ENCODE measurements at regions not wholly inside any gene's neighbourhood (a gene's known extent, or its start where the extent isn't known, plus 50 kb on each side); places are given as distances from the start of the nearest gene placed in this dataset.

DNA sequence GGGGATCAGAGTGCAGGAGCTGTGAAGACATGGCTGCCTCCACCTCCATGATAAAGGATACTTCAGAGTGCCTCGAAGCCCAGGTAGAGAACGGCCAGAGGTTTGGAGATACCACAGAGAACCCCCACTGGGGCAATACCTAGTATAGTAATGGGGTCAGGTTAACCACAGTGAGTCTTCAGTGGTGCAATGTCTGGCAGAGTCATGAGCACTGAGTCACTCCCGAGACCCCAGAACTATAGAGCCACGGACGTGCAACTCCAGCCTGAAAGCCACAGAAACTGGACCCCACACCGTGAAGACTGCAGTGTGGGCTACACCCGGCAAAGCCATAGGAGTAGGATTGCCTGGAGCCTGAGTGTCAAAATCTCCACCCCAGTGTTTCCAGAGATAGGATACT lies 746.6 kb downstream of the CBLN2 start:
- FAIRE-seq (no peak), DNase-seq (ENCODE audit: low spot score) (no peak)

DNA sequence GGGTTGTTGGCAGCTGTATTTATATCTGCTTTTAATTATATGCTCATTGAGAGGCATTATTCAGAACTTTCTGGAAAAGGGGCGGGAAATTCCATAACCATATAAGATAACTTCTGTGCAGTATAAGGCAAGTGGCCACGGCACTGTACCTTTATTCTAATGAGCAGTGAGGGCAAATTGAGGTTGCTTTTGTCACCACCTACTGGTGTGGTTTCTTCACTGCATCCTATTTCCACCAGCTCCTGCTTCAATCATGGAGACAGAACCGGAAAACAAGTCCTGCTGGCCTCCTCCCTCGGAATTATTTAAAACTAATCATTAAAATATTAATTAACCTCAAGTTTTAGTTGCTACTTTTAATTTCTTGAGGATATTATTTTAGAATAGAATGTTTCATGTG lies 759.4 kb downstream of the CBLN2 start:
- no peak for DNase-seq (ENCODE audit: low spot score)

DNA sequence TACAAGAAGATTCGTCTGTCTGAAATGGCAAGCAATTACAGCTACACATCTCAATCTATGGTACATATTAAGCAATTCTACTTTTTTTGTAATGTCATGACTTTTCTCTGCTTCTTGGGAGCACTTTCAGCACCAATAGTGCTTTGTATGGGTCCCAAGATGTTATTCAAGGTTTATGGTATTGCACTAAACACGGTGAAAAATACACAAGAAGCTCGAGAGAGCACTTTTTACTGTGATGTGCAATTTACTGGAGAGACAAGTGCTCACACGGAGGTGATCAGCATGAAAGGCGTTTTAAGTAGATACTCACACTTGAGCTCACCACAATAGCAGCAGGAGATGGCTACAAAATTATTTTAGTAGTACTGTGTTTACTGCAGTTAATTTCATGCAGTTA lies 783.6 kb downstream of the CBLN2 start:
- no peak for FAIRE-seq
- no peak for DNase-seq (ENCODE audit: low spot score)

More for the DNA sequence above, 759.4 kb downstream of the CBLN2 start:
- FAIRE-seq, result no peak

DNA sequence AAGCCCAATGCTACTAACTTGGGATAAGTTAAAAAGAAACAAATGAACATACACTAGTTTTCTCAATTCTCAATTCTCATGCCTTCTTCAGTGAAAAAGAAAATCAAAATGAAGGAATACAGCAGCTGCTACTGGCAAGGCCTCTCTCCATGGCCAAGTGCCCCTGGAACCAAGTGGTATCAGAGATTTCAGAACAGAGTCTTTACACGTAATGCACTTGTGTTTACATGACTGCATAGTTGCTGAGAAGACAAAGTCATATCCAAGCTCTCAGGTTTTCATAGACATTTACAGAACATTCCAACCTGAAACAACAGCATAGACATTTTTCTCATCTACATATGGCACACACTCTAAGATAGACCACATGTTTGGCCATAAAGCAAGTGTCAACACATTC lies 789.9 kb downstream of the CBLN2 start:
- no peak for FAIRE-seq

DNA sequence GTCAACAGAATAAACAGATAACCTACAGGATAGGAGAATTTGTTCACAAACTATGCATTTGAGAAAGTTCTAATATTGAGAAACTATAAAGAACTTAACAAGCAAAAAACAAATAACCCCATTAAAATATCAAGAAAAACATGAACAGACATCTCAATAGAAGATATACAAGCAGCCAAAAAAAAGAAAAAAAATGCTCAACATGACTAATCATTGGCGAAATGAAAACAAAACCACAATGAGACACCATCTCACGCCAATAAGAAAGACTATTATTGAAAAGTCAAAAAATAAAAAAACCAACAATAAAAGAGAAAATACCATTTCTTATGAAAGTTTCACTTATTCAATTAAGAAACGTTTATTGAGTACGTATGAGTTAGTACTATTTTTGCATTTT lies 800.5 kb downstream of the CBLN2 start:
- no peak for DNase-seq (ENCODE audit: low spot score)
- no peak for FAIRE-seq

More for the DNA sequence above, 789.9 kb downstream of the CBLN2 start:
- no peak for DNase-seq (ENCODE audit: low spot score)

DNA sequence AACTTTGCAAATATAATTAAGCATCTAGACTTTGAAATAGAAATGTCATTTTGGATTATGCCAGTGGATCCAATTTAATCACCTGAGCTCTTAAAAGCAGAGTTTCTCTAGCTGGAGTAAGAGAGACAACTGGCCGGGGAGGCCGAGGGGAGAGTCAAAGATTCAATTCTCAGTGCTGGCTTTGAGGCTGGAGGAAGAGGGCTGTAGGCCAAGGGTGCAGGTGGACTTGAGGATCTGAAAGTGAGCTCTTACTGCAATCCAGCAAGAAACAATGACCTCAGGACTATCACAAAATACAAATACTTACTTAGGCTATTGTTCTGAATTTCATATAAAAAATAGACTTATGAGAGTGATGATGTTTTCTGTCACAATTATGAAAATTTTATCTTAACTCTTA lies 814.5 kb downstream of the CBLN2 start:
- DNase-seq (ENCODE audit: low spot score), result no peak
- no peak for FAIRE-seq

GRCh38 chr18:71727909-71728308 lies 816.2 kb downstream of the CBLN2 start:
- no peak for FAIRE-seq
- no peak for DNase-seq (ENCODE audit: low spot score)

GRCh38 chr18:71725256-71725655 lies 818.9 kb downstream of the CBLN2 start:
- no peak for DNase-seq (ENCODE audit: low spot score)
- no peak for FAIRE-seq

GRCh38 chr18:71707985-71708500 lies 836.1 kb downstream of the CBLN2 start:
- DNase-seq (ENCODE audit: low spot score) (no peak), FAIRE-seq (no peak)

- FAIRE-seq, result no peak
- no peak for DNase-seq (ENCODE audit: low spot score)
Measured at GRCh38 chr18:71707400-71707799, 836.7 kb downstream of the CBLN2 start.

DNA sequence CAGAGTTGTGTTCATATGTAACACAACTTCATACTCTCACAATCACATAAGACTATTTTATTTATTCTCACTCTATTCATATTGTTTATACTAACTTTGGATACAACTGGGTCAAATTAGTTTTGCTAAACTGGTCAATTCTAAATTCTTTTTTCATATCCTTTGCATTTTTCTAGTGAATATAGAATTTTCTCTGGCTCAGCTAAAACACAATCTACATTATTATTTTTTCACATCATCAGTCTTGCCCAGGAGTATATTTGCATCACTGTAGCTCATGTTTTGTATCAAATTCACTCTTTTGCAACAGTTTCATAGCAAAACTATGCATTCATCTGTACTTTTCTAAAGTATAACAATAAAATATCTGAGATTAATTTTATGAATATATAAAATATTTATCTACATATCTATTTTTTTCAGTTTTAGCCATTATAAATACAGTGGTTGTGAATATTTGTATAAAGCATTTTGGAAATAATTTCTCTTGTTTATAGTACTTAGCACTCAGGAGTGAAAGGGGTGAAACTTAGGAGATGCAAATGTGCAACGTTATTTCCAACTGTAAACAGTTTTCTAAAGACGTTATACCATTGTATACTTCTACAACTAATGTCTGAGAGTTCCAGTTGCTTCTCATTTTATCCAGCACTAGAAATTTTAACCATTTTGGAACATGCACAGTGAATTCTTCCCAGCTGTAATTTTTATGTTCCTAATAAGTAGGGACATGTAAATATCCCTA lies 854.6 kb downstream of the CBLN2 start:
- no peak for DNase-seq (ENCODE audit: low spot score)
- no peak for FAIRE-seq

GRCh38 chr18:71682591-71682990 lies 861.6 kb downstream of the CBLN2 start:
- FAIRE-seq (no peak), DNase-seq (ENCODE audit: low spot score) (no peak)

DNA sequence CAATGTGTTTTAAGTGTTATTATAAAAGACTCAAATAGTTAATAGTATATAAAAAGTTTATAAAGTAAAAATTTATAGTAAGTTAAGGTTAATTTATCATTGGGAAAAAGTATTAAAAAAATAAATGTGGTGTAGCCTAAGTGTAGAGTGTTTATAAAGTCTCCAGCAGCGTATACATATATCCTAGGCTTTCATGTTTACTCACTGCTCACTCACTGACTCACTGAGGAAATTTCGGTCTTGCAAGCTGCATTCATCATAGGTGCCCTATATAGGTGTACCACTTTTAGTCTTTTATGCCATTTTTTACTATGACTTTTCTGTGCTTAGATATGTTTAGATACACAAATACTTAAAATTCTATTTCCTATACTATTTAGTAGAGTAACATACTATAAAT lies 866.0 kb downstream of the CBLN2 start:
- FAIRE-seq (no peak), DNase-seq (ENCODE audit: low spot score) (no peak)

GRCh38 chr18:71673954-71674353 lies 870.2 kb downstream of the CBLN2 start:
- no peak for DNase-seq (ENCODE audit: low spot score)
- FAIRE-seq, result no peak

- DNase-seq (ENCODE audit: low spot score), result no peak
- FAIRE-seq, result no peak
Measured at GRCh38 chr18:71673498-71673897, 870.6 kb downstream of the CBLN2 start.

DNA sequence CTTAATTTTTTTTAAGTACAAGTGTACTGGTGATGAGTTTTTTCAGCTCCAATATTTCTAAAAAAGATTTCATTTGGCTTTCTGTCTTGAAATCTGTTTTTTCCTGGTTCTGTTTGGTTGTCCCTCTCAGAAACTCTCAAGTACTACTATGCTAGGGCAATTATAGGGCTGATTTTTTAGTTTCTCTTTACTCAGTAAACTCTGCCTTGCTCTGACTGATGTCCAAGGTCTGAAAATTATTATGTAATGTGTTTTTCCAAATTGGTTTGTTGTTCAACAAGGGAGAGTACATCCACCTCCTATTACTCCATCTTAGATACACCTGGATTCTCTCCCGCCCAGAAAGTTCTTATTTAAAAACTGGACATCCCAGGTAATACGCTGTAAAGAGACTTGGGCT lies 877.7 kb downstream of the CBLN2 start:
- no peak for FAIRE-seq
- no peak for DNase-seq (ENCODE audit: low spot score)

DNA sequence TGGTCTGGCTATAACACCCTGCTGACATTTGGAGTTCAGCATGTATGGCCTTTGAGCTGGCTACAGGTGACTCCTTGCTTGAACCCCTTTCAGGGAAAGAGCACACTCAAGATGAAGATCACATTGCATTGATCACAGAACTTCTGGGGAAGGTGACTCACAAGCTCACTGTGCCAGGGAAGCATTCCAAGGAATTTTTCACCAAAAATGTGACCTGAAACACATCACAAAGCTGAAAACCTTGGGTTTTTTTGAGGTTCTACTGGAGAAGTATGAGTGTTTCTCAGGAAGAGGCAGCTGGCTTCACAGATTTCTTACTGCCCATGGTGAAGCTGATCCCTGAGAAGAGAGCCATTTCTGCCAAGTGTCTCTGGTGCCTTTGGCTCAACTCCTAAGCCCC lies 879.0 kb downstream of the CBLN2 start:
- FAIRE-seq (no peak), DNase-seq (ENCODE audit: low spot score) (no peak)

- DNase-seq (ENCODE audit: low spot score) (no peak), FAIRE-seq (no peak)
Measured at GRCh38 chr18:71643822-71644221, 900.3 kb downstream of the CBLN2 start.

- DNase-seq (ENCODE audit: low spot score), result no peak
Measured at GRCh38 chr18:71630696-71631095, 913.4 kb downstream of the CBLN2 start.

DNA sequence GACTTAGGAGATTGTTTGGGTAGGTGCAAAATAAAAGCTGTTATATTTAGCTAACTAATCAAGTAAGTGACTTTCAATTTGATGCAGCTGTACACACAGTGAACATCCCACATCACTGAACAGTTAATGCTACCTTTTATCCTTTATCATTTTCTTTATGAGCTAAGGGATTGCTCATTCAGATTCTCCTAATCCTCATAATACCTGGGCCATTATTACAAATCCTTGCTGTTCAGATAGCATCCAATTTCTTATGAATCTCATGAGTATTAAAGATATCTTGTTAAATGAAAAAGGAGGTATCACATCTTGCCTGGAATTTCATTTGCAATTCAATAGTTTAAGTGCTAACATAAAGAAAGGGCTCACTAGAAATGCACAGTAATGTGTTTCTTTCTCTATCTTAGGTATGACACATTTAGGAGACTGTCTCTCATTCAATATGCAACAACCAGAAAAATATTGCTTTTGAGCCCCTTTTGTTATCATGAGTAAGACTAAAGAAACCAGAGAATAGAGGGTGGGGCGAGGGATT lies 918.5 kb downstream of the CBLN2 start:
- DNase-seq (ENCODE audit: low spot score), result no peak
- FAIRE-seq, result no peak

More at GRCh38 chr18:71630696-71631095, 913.4 kb downstream of the CBLN2 start:
- FAIRE-seq, result no peak

GRCh38 chr18:71598374-71598773 lies 945.8 kb downstream of the CBLN2 start:
- FAIRE-seq (no peak), DNase-seq (ENCODE audit: low spot score) (no peak)

DNA sequence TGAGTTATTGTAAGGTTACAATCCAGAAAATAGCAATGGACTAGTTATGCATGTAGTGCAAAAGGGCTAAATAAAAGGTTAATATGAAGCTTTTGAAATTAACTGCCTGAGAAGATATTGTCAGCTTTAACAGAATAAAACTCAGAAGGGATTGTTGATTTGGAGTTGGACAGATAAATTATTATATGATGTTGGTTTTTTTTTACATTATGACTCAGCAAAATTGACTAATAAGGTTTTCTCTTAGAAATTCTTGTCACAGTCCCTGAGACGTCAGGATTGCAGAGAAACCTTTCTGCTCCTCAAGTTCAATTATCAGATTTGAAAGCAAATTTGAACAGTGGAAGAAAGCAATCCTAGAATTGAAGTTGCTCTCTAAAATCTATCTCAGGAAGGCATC lies 946.9 kb downstream of the CBLN2 start:
- FAIRE-seq, result no peak
- no peak for DNase-seq (ENCODE audit: low spot score)

- FAIRE-seq, result no peak
- no peak for DNase-seq (ENCODE audit: low spot score)
Measured at GRCh38 chr18:71583252-71583651, 960.9 kb downstream of the CBLN2 start.
